ENCODE measurements at regions not wholly inside any gene's neighbourhood (a gene's known extent, or its start where the extent isn't known, plus 50 kb on each side); places are given as distances from the start of the nearest gene placed in this dataset.

- TF ChIP-seq, protein P1, sequence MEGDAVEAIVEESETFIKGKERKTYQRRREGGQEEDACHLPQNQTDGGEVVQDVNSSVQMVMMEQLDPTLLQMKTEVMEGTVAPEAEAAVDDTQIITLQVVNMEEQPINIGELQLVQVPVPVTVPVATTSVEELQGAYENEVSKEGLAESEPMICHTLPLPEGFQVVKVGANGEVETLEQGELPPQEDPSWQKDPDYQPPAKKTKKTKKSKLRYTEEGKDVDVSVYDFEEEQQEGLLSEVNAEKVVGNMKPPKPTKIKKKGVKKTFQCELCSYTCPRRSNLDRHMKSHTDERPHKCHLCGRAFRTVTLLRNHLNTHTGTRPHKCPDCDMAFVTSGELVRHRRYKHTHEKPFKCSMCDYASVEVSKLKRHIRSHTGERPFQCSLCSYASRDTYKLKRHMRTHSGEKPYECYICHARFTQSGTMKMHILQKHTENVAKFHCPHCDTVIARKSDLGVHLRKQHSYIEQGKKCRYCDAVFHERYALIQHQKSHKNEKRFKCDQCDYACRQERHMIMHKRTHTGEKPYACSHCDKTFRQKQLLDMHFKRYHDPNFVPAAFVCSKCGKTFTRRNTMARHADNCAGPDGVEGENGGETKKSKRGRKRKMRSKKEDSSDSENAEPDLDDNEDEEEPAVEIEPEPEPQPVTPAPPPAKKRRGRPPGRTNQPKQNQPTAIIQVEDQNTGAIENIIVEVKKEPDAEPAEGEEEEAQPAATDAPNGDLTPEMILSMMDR (IDR thresholded peaks at IDR 0.05): no peak
- no peak for TF ChIP-seq POLR2AphosphoS5 (IDR thresholded peaks at IDR 0.05; ENCODE audit: low read depth, low read length)
Measured at GRCh38 chr3:137958636-137959035, 51.3 kb upstream of the CLDN18 start.
